ENCODE measurements at regions not wholly inside any gene's neighbourhood (a gene's known extent, or its start where the extent isn't known, plus 50 kb on each side); places are given as distances from the start of the nearest gene placed in this dataset.
A peak's percentile ranks its signal among the peaks of the same experiment; 100 is the strongest.

- FAIRE-seq, result no peak
- no peak for DNase-seq (ENCODE audit: insufficient read length, low spot score)
Observed at GRCh38 chr2:147051248-147051647, 793.6 kb upstream of the ACVR2A start.

GRCh38 chr2:147049957-147050356 lies 794.9 kb upstream of the ACVR2A start:
- no peak for DNase-seq (ENCODE audit: insufficient read length, low spot score)

GRCh38 chr2:147046473-147046872 lies 798.4 kb upstream of the ACVR2A start:
- FAIRE-seq (no peak), DNase-seq (ENCODE audit: insufficient read length, low spot score) (no peak)

More at GRCh38 chr2:147049957-147050356, 794.9 kb upstream of the ACVR2A start:
- FAIRE-seq, result no peak

GRCh38 chr2:147045113-147045512 lies 799.7 kb upstream of the ACVR2A start:
- DNase-seq (ENCODE audit: insufficient read length, low spot score) (no peak), FAIRE-seq (no peak)

GRCh38 chr2:147041121-147041494 lies 803.7 kb upstream of the ACVR2A start:
- DNase-seq (ENCODE audit: insufficient read length, low spot score), result no peak
- FAIRE-seq, result no peak

GRCh38 chr2:147040298-147041120 lies 804.3 kb upstream of the ACVR2A start:
- DNase-seq (ENCODE audit: insufficient read length, low spot score) (no peak), FAIRE-seq (no peak)

- FAIRE-seq, result no peak
- no peak for DNase-seq (ENCODE audit: insufficient read length, low spot score)
Observed at GRCh38 chr2:147037048-147037447, 807.8 kb upstream of the ACVR2A start.

- peak; percentile 15 for DNase-seq (ENCODE audit: insufficient read length, low spot score)
Observed at GRCh38 chr2:147033044-147033443, 811.8 kb upstream of the ACVR2A start.

GRCh38 chr2:147031897-147032296 lies 812.9 kb upstream of the ACVR2A start:
- no peak for FAIRE-seq
- DNase-seq (ENCODE audit: insufficient read length, low spot score), result no peak

More at GRCh38 chr2:147033044-147033443, 811.8 kb upstream of the ACVR2A start:
- no peak for FAIRE-seq

GRCh38 chr2:147030966-147031720 lies 813.7 kb upstream of the ACVR2A start:
- FAIRE-seq (no peak), DNase-seq (ENCODE audit: insufficient read length, low spot score) (peak; percentile 15)

GRCh38 chr2:147027436-147027835 lies 817.4 kb upstream of the ACVR2A start:
- DNase-seq (ENCODE audit: insufficient read length, low spot score) (no peak), FAIRE-seq (no peak)

GRCh38 chr2:147026664-147027295 lies 818.0 kb upstream of the ACVR2A start:
- DNase-seq (ENCODE audit: insufficient read length, low spot score), result peak; percentile 47
- peak; percentile 59 for FAIRE-seq

GRCh38 chr2:147025646-147026585 lies 818.9 kb upstream of the ACVR2A start:
- DNase-seq (ENCODE audit: insufficient read length, low spot score), result no peak
- no peak for FAIRE-seq

- FAIRE-seq (no peak), DNase-seq (ENCODE audit: insufficient read length, low spot score) (no peak)
Observed at GRCh38 chr2:147019311-147019710, 825.5 kb upstream of the ACVR2A start.

GRCh38 chr2:147017951-147018645 lies 826.7 kb upstream of the ACVR2A start:
- FAIRE-seq (no peak), DNase-seq (ENCODE audit: insufficient read length, low spot score) (no peak)

- FAIRE-seq, result no peak
- no peak for DNase-seq (ENCODE audit: insufficient read length, low spot score)
Observed at GRCh38 chr2:147016181-147016580, 828.6 kb upstream of the ACVR2A start.

- no peak for FAIRE-seq
Observed at GRCh38 chr2:147015591-147015990, 829.2 kb upstream of the ACVR2A start.

GRCh38 chr2:147013696-147014392 lies 831.0 kb upstream of the ACVR2A start:
- FAIRE-seq, result no peak

More at GRCh38 chr2:147015591-147015990, 829.2 kb upstream of the ACVR2A start:
- no peak for DNase-seq (ENCODE audit: insufficient read length, low spot score)

GRCh38 chr2:147008481-147008880 lies 836.3 kb upstream of the ACVR2A start:
- no peak for DNase-seq (ENCODE audit: insufficient read length, low spot score)
- FAIRE-seq, result no peak

More at GRCh38 chr2:147013696-147014392, 831.0 kb upstream of the ACVR2A start:
- no peak for DNase-seq (ENCODE audit: insufficient read length, low spot score)

Measured in HTR-8/SVneo (cell line).